ENCODE measurements at regions not wholly inside any gene's neighbourhood (a gene's known extent, or its start where the extent isn't known, plus 50 kb on each side); places are given as distances from the start of the nearest gene placed in this dataset.

DNA sequence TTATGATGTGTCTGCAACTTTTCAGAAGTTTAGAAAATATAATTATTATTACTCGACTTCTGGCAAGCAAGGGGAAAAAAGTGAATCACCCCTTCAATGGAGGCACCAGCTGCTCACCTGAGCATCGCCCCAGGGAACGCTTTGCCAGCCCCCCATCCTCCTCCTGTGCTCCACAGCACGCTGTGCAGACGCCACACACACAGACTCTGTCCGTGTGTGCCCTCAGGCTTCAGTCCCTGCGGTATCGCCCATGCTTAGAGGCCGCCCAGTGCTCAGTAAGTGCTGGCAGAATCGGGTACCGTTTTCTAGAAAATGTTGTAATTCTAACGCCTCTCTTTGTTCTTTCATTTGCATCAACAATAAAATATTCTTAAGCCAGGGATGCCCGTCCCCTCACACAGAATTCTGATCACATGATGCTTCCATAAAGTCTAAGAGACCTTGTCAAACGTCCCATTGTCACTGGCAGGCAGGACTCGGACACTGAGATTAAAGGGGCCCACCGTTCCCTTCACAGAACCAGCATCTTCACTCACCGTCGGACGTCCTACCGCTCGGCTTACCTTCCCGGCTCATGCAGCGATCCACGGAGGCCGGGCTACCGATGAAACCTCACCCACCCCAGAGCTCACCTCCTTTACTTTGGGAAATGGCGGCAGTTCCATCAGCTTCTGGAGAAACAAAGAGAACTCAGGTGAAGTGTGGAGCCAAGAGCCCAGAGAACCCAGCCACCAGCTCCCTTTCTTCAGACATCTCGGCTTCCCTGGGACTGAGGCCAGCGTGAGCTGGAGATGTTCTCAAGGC, 105.5 kb downstream of the DLL1 start:
- Histone ChIP-seq H3K79me2 (no peaks in the 10 kb centered on the region), H3K9me3 (ENCODE audit: control insufficient read depth, low read length) (no peaks in the 10 kb centered on the region), H2AFZ (no peak overlapping the region), H3K4me3 (ENCODE audit: low read depth, low read length) (no peak overlapping the region), H3K36me3 (ENCODE audit: control insufficient read depth, insufficient read depth, low read length) (no peaks in the 10 kb centered on the region), H3K9ac (no peak overlapping the region), H3K4me2 (ENCODE audit: low read length) (no peak overlapping the region), H3K27me3 (ENCODE audit: control insufficient read depth, insufficient read depth, low read length) (no peaks in the 10 kb centered on the region), H3K27ac (no peak overlapping the region), H3K4me1 (no peaks in the 10 kb centered on the region)
- TF ChIP-seq, protein P1, sequence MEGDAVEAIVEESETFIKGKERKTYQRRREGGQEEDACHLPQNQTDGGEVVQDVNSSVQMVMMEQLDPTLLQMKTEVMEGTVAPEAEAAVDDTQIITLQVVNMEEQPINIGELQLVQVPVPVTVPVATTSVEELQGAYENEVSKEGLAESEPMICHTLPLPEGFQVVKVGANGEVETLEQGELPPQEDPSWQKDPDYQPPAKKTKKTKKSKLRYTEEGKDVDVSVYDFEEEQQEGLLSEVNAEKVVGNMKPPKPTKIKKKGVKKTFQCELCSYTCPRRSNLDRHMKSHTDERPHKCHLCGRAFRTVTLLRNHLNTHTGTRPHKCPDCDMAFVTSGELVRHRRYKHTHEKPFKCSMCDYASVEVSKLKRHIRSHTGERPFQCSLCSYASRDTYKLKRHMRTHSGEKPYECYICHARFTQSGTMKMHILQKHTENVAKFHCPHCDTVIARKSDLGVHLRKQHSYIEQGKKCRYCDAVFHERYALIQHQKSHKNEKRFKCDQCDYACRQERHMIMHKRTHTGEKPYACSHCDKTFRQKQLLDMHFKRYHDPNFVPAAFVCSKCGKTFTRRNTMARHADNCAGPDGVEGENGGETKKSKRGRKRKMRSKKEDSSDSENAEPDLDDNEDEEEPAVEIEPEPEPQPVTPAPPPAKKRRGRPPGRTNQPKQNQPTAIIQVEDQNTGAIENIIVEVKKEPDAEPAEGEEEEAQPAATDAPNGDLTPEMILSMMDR (IDR thresholded peaks at IDR 0.05): no peak

DNA sequence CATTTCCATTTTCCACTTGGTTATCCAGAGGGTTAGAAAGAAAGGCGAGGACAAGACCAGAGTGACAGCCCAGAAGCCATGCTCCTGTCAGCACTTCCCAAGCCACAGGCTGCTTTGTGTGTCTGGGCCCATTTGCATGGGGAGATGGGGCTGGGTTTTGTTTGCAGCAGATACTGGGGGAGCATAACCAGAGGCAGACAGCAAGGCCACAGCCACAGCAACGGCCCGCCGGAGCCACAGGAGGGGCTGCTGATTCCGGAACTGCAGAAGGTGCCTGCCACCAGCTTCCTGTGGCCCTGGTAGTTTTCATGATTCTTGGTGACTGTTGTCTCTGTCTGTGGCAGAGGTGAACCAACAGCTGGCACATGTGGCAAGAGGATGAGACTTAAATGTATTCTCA, 106.6 kb downstream of the DLL1 start:
- no peaks in the 10 kb centered on the region for H3K4me1 ChIP-seq
- no peak overlapping the region for H3K9ac ChIP-seq
- H3K27me3 ChIP-seq (ENCODE audit: control insufficient read depth, insufficient read depth, low read length): no peaks in the 10 kb centered on the region
- H2AFZ ChIP-seq: no peak overlapping the region
- TF ChIP-seq, protein P1 (IDR thresholded peaks at IDR 0.05): no peak
- H3K36me3 ChIP-seq (ENCODE audit: control insufficient read depth, insufficient read depth, low read length): no peaks in the 10 kb centered on the region
- H3K4me2 ChIP-seq (ENCODE audit: low read length): no peak overlapping the region
- H3K27ac ChIP-seq: no peak overlapping the region
- H3K79me2 ChIP-seq: no peaks in the 10 kb centered on the region
- H3K4me3 ChIP-seq (ENCODE audit: low read depth, low read length): no peak overlapping the region
- H3K9me3 ChIP-seq (ENCODE audit: control insufficient read depth, low read length): no peaks in the 10 kb centered on the region

DNA sequence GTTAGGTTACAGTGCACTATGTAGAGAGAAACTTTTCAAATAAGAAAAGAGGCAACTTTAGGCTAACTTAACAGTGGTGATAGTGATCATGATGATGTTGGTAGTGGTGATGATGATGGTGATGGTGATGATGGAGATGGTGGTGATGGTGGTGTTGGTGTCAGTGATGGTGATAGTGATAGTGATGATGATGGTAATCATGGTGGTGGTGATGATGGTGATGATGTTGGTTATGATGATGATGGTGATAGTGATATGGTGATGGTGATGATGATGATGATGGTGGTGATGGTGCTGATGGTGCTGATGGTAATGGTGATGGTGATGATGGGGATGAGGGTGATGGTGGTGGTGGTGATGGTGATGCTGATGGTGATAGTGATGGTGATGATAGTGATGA, 107.4 kb downstream of the DLL1 start:
- TF ChIP-seq, protein P1 (IDR thresholded peaks at IDR 0.05): no peak
- no peak overlapping the region for H2AFZ ChIP-seq
- H3K4me1 ChIP-seq: no peaks in the 10 kb centered on the region
- no peak overlapping the region for H3K4me2 ChIP-seq (ENCODE audit: low read length)
- no peaks in the 10 kb centered on the region for H3K27me3 ChIP-seq (ENCODE audit: control insufficient read depth, insufficient read depth, low read length)
- no peak overlapping the region for H3K4me3 ChIP-seq (ENCODE audit: low read depth, low read length)
- H3K79me2 ChIP-seq: no peaks in the 10 kb centered on the region
- no peak overlapping the region for H3K9ac ChIP-seq
- H3K27ac ChIP-seq: no peak overlapping the region
- no peaks in the 10 kb centered on the region for H3K36me3 ChIP-seq (ENCODE audit: control insufficient read depth, insufficient read depth, low read length)
- no peaks in the 10 kb centered on the region for H3K9me3 ChIP-seq (ENCODE audit: control insufficient read depth, low read length)

DNA sequence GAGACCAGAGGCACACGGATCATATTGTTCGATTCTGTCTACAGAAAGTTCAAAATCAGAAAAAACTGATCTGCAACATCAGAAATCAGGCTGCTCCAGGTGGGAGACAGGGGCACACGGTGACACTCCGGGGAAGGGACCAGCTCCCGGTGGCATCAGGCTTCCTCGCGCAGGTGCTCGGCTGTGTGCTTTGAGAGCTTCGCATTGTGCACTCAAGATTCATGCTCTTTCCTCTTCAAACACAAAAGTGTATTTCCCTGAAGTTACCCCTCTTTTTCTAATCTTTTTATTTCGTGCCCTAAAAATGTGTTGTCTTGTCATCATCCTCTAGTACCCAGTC, 108.1 kb downstream of the DLL1 start:
- Histone ChIP-seq H3K27ac (no peak overlapping the region), H3K36me3 (ENCODE audit: control insufficient read depth, insufficient read depth, low read length) (no peaks in the 10 kb centered on the region), H3K9me3 (ENCODE audit: control insufficient read depth, low read length) (no peaks in the 10 kb centered on the region), H3K27me3 (ENCODE audit: control insufficient read depth, insufficient read depth, low read length) (no peaks in the 10 kb centered on the region), H3K4me1 (no peaks in the 10 kb centered on the region), H3K9ac (no peak overlapping the region), H3K4me3 (ENCODE audit: low read depth, low read length) (no peak overlapping the region), H2AFZ (no peak overlapping the region), H3K79me2 (no peaks in the 10 kb centered on the region), H3K4me2 (ENCODE audit: low read length) (no peak overlapping the region)
- TF ChIP-seq, protein P1 (IDR thresholded peaks at IDR 0.05): no peak
